Left ventricle myocardium superior (tissue), 1 donor: ENCODE measurements at regions not wholly inside any gene's neighbourhood (a gene's known extent, or its start where the extent isn't known, plus 50 kb on each side); places are given as distances from the start of the nearest gene placed in this dataset.
"Not testable (repeated sequence)": the region's sequence is repeated elsewhere in the genome, so short reads cannot be mapped to it uniquely, and the experiment has no call there.

ENCODE experiments used
- ATAC-seq: fragments of 200-7000 bp; cut with Tn5 transposase; one replicate; pipeline ENCODE4 v1.9.1; 2020; ENCODE audit warnings: mild to moderate bottlenecking, moderate library complexity
- DNase-seq: peaks from one replicate; pipeline ENCODE4 v3.0.0-alpha.2; 2020
- intact Hi-C: fragments of 100-400 bp; cut with micrococcal nuclease; formaldehyde crosslinking; loops from one replicate; pipeline ENCODE4 v1.11.0; 2022
- donor health status: DM: no; HTN: yes; CAD: no; lungs with severe emphysema.

- intact Hi-C loops: no loop called here
- no peak for DNase-seq
- no peak for ATAC-seq
These were observed 58.2 kb downstream of the TMEM270 start for GRCh38 chr7:73918926-73919693.

- no peak for DNase-seq
- ATAC-seq: no peak
- intact Hi-C loops: no loop called here
These were observed 58.9 kb downstream of the TMEM270 start for GRCh38 chr7:73919694-73920375.

GRCh38 chr7:73920406-73921134 is 59.6 kb downstream of the TMEM270 start:
- no peak for ATAC-seq
- intact Hi-C loops: no loop called here
- DNase-seq: no peak

- DNase-seq (no peak), ATAC-seq (peak; percentile 86)
- intact Hi-C loops: no loop called here
These were observed 60.9 kb downstream of the TMEM270 start for GRCh38 chr7:73921623-73922528.

GRCh38 chr7:73928644-73929043 is 67.7 kb downstream of the TMEM270 start:
- intact Hi-C loops, ATAC-seq, DNase-seq: not testable (repeated sequence)

GRCh38 chr7:73931502-73931901 is 70.5 kb downstream of the TMEM270 start:
- DNase-seq: no peak
- no peak for ATAC-seq
- intact Hi-C loops: no loop called here

GRCh38 chr7:73932364-73932763 is 71.4 kb downstream of the TMEM270 start:
- no peak for DNase-seq
- no peak for ATAC-seq
- intact Hi-C loops: no loop called here

GRCh38 chr7:73933091-73933490 is 72.1 kb downstream of the TMEM270 start:
- no peak for DNase-seq
- ATAC-seq: no peak
- intact Hi-C loops: no loop called here

- intact Hi-C loops: no loop called here
- no peak for ATAC-seq
- no peak for DNase-seq
These were observed 76.0 kb downstream of the TMEM270 start for GRCh38 chr7:73936967-73937366.

- ATAC-seq, intact Hi-C loops, DNase-seq: not testable (repeated sequence)
These were observed 76.7 kb downstream of the TMEM270 start for GRCh38 chr7:73937650-73938049.

- ATAC-seq (no peak), DNase-seq (no peak)
- intact Hi-C loops: no loop called here
These were observed 78.6 kb downstream of the TMEM270 start for GRCh38 chr7:73939528-73939927.

GRCh38 chr7:73940701-73941238 is 79.8 kb downstream of the TMEM270 start:
- intact Hi-C loops: no loop called here
- DNase-seq (no peak), ATAC-seq (no peak)

- DNase-seq (no peak), ATAC-seq (no peak)
- intact Hi-C loops: no loop called here
These were observed 81.0 kb downstream of the TMEM270 start for GRCh38 chr7:73941836-73942551.

- intact Hi-C loops: no loop called here
- no peak for DNase-seq
- no peak for ATAC-seq
These were observed 83.0 kb upstream of the ELN start for GRCh38 chr7:73945022-73945421.

GRCh38 chr7:73948287-73948686 is 79.7 kb upstream of the ELN start:
- ATAC-seq (no peak), DNase-seq (no peak)
- intact Hi-C loops: no loop called here

GRCh38 chr7:73952266-73952665 is 75.7 kb upstream of the ELN start:
- ATAC-seq: no peak
- intact Hi-C loops: no loop called here

GRCh38 chr7:73954181-73954580 is 73.8 kb upstream of the ELN start:
- intact Hi-C loops: no loop called here
- ATAC-seq: no peak

More at GRCh38 chr7:73952266-73952665, 75.7 kb upstream of the ELN start:
- DNase-seq: no peak

GRCh38 chr7:73954861-73955260 is 73.1 kb upstream of the ELN start:
- ATAC-seq (no peak), DNase-seq (no peak)
- intact Hi-C loops: no loop called here

More at GRCh38 chr7:73954181-73954580, 73.8 kb upstream of the ELN start:
- no peak for DNase-seq
